ENCODE measurements at regions not wholly inside any gene's neighbourhood (a gene's known extent, or its start where the extent isn't known, plus 50 kb on each side); places are given as distances from the start of the nearest gene placed in this dataset.

DNA sequence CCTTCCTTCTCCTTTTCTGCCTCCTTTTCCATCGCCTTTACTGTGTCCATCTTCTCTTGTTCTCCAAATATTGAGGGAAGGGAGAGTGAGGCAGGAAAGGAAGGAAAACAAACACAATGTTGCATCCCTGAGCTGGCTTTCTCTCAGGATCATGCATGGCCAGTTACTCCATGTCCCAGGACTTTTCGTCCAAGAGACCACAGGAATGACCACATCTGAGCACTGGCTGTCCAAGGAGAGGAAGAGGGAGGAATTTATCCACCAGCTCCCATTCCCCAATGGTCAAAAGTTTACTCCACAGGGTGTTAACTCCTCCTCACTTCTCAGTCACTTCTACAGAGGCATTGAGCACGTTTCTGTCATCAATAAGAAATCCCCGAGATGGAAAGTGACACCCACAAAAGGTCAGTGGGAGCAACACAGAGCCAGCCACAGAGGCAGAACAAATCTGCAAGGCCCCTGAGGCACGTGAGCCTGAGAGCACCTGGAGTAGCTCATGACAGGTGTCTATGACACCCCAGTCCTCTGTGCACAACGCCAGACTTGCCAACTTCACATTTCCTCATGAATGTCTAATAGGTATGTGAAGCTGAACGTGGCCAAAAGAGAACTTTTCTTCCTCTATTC lies 177.3 kb upstream of the NUDT4 start:
- no peak for DNase-seq (ENCODE audit: low spot score)
- intact Hi-C loops (cut with DNase I): no loop called here
- Histone ChIP-seq H3K27me3 (replicated peaks; ENCODE audit: insufficient read depth) (no peaks in the 10 kb centered on the region), H3K27ac (no peak overlapping the region), H3K9me3 (no peaks in the 10 kb centered on the region), H3K4me3 (no peak overlapping the region), H3K36me3 (no peaks in the 10 kb centered on the region), H3K4me1 (replicated peaks) (peaks cover 8% of the 10 kb centered on the region)
- TF ChIP-seq POLR2A (IDR thresholded peaks at IDR 0.05) (no peak), POLR2AphosphoS5 (IDR thresholded peaks at IDR 0.05) (no peak), CTCF (IDR thresholded peaks at IDR 0.05) (no peak)
- 60% methylated on average over 7 of the region's 7 CpGs for WGBS

GRCh38 chr12:93201990-93202389 lies 175.7 kb upstream of the NUDT4 start:
- Histone ChIP-seq H3K4me1 (replicated peaks) (peaks cover 8% of the 10 kb centered on the region), H3K27me3 (replicated peaks; ENCODE audit: insufficient read depth) (no peaks in the 10 kb centered on the region), H3K36me3 (no peaks in the 10 kb centered on the region), H3K27ac (no peak overlapping the region), H3K4me3 (no peak overlapping the region), H3K9me3 (no peaks in the 10 kb centered on the region)
- TF ChIP-seq POLR2AphosphoS5 (IDR thresholded peaks at IDR 0.05) (no peak), POLR2A (IDR thresholded peaks at IDR 0.05) (no peak), CTCF (IDR thresholded peaks at IDR 0.05) (no peak)
- no peak for DNase-seq (ENCODE audit: low spot score)
- intact Hi-C loops (cut with DNase I): no loop called here
- 96% methylated on average over 6 of the region's 6 CpGs for WGBS

- H3K27me3 ChIP-seq (replicated peaks; ENCODE audit: insufficient read depth): no peaks in the 10 kb centered on the region
- TF ChIP-seq POLR2AphosphoS5 (IDR thresholded peaks at IDR 0.05) (no peak), POLR2A (IDR thresholded peaks at IDR 0.05) (no peak), CTCF (IDR thresholded peaks at IDR 0.05) (no peak)
- no peaks in the 10 kb centered on the region for H3K36me3 ChIP-seq
- WGBS: 79% methylated on average over 2 of the region's 2 CpGs
- H3K27ac ChIP-seq: no peak overlapping the region
- H3K9me3 ChIP-seq: no peaks in the 10 kb centered on the region
- no peak overlapping the region for H3K4me3 ChIP-seq
- DNase-seq (ENCODE audit: low spot score): no peak
- intact Hi-C loops (cut with DNase I): no loop called here
- H3K4me1 ChIP-seq (replicated peaks): peaks cover 8% of the 10 kb centered on the region
These were observed 175.0 kb upstream of the NUDT4 start for GRCh38 chr12:93202688-93203087.

- Histone ChIP-seq H3K27me3 (replicated peaks; ENCODE audit: insufficient read depth) (no peaks in the 10 kb centered on the region), H3K9me3 (no peaks in the 10 kb centered on the region), H3K4me1 (replicated peaks) (peaks cover 1% of the 10 kb centered on the region), H3K4me3 (no peak overlapping the region), H3K36me3 (no peaks in the 10 kb centered on the region), H3K27ac (no peak overlapping the region)
- TF ChIP-seq CTCF (IDR thresholded peaks at IDR 0.05) (no peak), POLR2A (IDR thresholded peaks at IDR 0.05) (no peak), POLR2AphosphoS5 (IDR thresholded peaks at IDR 0.05) (no peak)
- intact Hi-C loops (cut with DNase I): no loop called here
- DNase-seq (ENCODE audit: low spot score): no peak
- WGBS: 22% methylated on average over 2 of the region's 2 CpGs
These were observed 174.4 kb upstream of the NUDT4 start for GRCh38 chr12:93203361-93203760.

DNA sequence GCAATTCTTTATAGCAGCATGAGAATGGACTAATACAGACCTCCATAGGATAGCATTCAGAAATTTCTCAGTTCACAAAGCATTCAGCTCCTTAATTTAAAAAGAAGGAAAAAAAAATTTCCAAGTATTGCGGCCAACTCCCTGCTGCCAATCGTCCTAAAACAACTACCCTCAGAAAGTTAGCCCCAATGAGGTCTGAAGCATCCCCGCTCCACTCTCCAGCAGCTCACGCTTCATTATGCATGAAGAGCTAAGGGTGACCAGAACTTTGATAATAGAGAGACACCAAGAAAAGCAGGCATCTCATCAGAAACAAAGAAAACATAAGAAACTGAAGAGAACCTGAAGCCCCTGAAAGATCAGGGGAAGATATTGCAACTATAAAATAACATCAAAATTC lies 172.8 kb upstream of the NUDT4 start:
- no peak overlapping the region for H3K4me3 ChIP-seq
- no peak for TF ChIP-seq CTCF (IDR thresholded peaks at IDR 0.05)
- no peak for TF ChIP-seq POLR2AphosphoS5 (IDR thresholded peaks at IDR 0.05)
- TF ChIP-seq POLR2A (IDR thresholded peaks at IDR 0.05): no peak
- H3K9me3 ChIP-seq: no peaks in the 10 kb centered on the region
- intact Hi-C loops (cut with DNase I): no loop called here
- no peaks in the 10 kb centered on the region for H3K4me1 ChIP-seq (replicated peaks)
- 91% methylated on average over 4 of the region's 4 CpGs for WGBS
- no peaks in the 10 kb centered on the region for H3K36me3 ChIP-seq
- H3K27me3 ChIP-seq (replicated peaks; ENCODE audit: insufficient read depth): no peaks in the 10 kb centered on the region
- no peak for DNase-seq (ENCODE audit: low spot score)
- H3K27ac ChIP-seq: no peak overlapping the region
